GM21529 (cell line): ENCODE measurements at regions not wholly inside any gene's neighbourhood (a gene's known extent, or its start where the extent isn't known, plus 50 kb on each side); places are given as distances from the start of the nearest gene placed in this dataset.

ENCODE experiments used
- ATAC-seq: cut with Tn5 transposase; IDR thresholded peaks from one replicate; pipeline ENCODE4 v1.9.1; 2021; ENCODE audit not compliant: unreplicated experiment

GRCh38 chr1:38433084-38433722 is 386.6 kb upstream of the POU3F1 start:
- ATAC-seq = no peak

- ATAC-seq = no peak
These were observed 385.2 kb upstream of the POU3F1 start for GRCh38 chr1:38431535-38432376.

- no peak for ATAC-seq
These were observed 384.4 kb upstream of the POU3F1 start for GRCh38 chr1:38430949-38431348.

GRCh38 chr1:38424677-38425076 is 378.1 kb upstream of the POU3F1 start:
- ATAC-seq = no peak

- no peak for ATAC-seq
These were observed 374.1 kb upstream of the POU3F1 start for GRCh38 chr1:38420666-38421065.

- no peak for ATAC-seq
These were observed 371.8 kb upstream of the POU3F1 start for GRCh38 chr1:38418195-38419030.

- no peak for ATAC-seq
These were observed 357.1 kb upstream of the POU3F1 start for GRCh38 chr1:38403667-38404066.

- no peak for ATAC-seq
These were observed 355.7 kb upstream of the POU3F1 start for GRCh38 chr1:38402230-38402815.

GRCh38 chr1:38396606-38397005 is 350.0 kb upstream of the POU3F1 start:
- no peak for ATAC-seq

- no peak for ATAC-seq
These were observed 347.7 kb upstream of the POU3F1 start for GRCh38 chr1:38394303-38394702.

GRCh38 chr1:38392861-38393260 is 346.3 kb upstream of the POU3F1 start:
- ATAC-seq = no peak

- no peak for ATAC-seq
These were observed 334.7 kb upstream of the POU3F1 start for GRCh38 chr1:38381256-38381655.

- ATAC-seq = no peak
These were observed 330.0 kb upstream of the POU3F1 start for GRCh38 chr1:38376577-38376976.

GRCh38 chr1:38375035-38375434 is 328.4 kb upstream of the POU3F1 start:
- no peak for ATAC-seq

GRCh38 chr1:38371505-38371844 is 324.9 kb upstream of the POU3F1 start:
- ATAC-seq = no peak

GRCh38 chr1:38370716-38371504 is 324.3 kb upstream of the POU3F1 start:
- ATAC-seq = no peak

GRCh38 chr1:38365242-38365641 is 318.6 kb upstream of the POU3F1 start:
- ATAC-seq = no peak

GRCh38 chr1:38361566-38361965 is 315.0 kb upstream of the POU3F1 start:
- ATAC-seq = no peak

GRCh38 chr1:38360807-38361206 is 314.2 kb upstream of the POU3F1 start:
- no peak for ATAC-seq

GRCh38 chr1:38353956-38354355 is 307.4 kb upstream of the POU3F1 start:
- no peak for ATAC-seq

GRCh38 chr1:38352869-38353268 is 306.3 kb upstream of the POU3F1 start:
- no peak for ATAC-seq
